ENCODE measurements at regions not wholly inside any gene's neighbourhood (a gene's known extent, or its start where the extent isn't known, plus 50 kb on each side); places are given as distances from the start of the nearest gene placed in this dataset.
"Not testable (repeated sequence)": the region's sequence is repeated elsewhere in the genome, so short reads cannot be mapped to it uniquely, and the experiment has no call there.

DNA sequence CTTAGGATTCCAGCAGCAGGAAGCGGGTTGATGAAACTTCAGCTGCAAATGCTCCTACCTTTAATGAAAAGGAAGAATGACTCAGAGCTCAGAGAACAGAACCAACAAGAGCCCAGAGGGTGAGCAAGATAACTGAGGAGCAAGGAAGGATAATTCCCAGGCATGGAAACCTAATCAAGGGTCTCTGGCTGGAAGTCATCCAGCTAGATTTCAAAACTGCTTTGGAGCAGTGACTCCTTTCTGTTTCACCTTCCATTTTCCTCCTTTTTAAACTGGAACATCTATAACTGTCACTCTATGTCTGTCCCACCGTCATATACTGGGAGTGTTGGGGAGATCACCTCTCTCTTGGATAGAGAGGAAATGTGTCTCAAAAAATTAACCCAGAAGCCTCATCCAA is 148.4 kb upstream of the RAB6C start:
- H3K27me3 ChIP-seq (ENCODE audit: low read length): no peaks in the 10 kb centered on the region
- H4K20me1 ChIP-seq (ENCODE audit: low read depth, low read length): no peaks in the 10 kb centered on the region
- no peaks in the 10 kb centered on the region for H3K36me3 ChIP-seq (ENCODE audit: low read length)
- no peaks in the 10 kb centered on the region for H3K79me2 ChIP-seq (ENCODE audit: insufficient read depth, low read length)
- TF ChIP-seq EZH2phosphoT487 (conservative IDR thresholded peaks at IDR 0.05; ENCODE audit: low read length): no peak
- TF ChIP-seq, protein P1, sequence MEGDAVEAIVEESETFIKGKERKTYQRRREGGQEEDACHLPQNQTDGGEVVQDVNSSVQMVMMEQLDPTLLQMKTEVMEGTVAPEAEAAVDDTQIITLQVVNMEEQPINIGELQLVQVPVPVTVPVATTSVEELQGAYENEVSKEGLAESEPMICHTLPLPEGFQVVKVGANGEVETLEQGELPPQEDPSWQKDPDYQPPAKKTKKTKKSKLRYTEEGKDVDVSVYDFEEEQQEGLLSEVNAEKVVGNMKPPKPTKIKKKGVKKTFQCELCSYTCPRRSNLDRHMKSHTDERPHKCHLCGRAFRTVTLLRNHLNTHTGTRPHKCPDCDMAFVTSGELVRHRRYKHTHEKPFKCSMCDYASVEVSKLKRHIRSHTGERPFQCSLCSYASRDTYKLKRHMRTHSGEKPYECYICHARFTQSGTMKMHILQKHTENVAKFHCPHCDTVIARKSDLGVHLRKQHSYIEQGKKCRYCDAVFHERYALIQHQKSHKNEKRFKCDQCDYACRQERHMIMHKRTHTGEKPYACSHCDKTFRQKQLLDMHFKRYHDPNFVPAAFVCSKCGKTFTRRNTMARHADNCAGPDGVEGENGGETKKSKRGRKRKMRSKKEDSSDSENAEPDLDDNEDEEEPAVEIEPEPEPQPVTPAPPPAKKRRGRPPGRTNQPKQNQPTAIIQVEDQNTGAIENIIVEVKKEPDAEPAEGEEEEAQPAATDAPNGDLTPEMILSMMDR (IDR thresholded peaks at IDR 0.05; ENCODE audit: insufficient read depth, low read length, poor library complexity, severe bottlenecking): no peak
- H3K9me3 ChIP-seq (ENCODE audit: insufficient read depth, low read length): no peaks in the 10 kb centered on the region
- no peak overlapping the region for H3K27ac ChIP-seq (ENCODE audit: low read depth, low read length)
- no peak overlapping the region for H3K4me2 ChIP-seq (ENCODE audit: low read depth, low read length, poor library complexity, severe bottlenecking)
- no peaks in the 10 kb centered on the region for H3K9me2 ChIP-seq (replicated peaks; ENCODE audit: insufficient read depth, low read length)
- no peaks in the 10 kb centered on the region for H3F3A ChIP-seq (ENCODE audit: insufficient read depth)
- no peak overlapping the region for H3K4me3 ChIP-seq (ENCODE audit: insufficient read depth, low read length, poor library complexity, severe bottlenecking)
- no peak overlapping the region for H2AFZ ChIP-seq (ENCODE audit: low read depth, low read length, severe bottlenecking)
- H3K9ac ChIP-seq (ENCODE audit: low read length): no peak overlapping the region

DNA sequence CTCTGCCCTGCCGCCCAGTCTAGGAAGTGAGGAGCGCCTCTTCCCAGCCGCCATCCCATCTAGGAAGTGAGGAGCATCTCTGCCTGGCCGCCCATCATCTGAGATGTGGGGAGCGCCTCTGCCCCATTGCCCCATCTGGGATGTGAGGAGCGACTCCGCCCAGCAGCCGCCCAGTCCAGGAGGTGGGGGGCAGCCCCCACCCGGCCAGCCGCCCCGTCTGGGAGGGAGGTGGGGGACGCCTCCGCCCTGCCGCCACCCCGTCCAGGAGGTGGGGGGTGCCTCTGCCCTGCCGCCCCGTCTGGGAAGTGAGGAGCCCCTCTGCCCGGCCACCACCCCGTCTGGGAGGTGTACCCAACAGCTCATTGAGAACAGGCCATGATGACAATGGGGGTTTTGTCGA is 146.0 kb upstream of the RAB6C start:
- H3K27ac ChIP-seq (ENCODE audit: low read depth, low read length); H3F3A ChIP-seq (ENCODE audit: insufficient read depth): not testable (repeated sequence)

DNA sequence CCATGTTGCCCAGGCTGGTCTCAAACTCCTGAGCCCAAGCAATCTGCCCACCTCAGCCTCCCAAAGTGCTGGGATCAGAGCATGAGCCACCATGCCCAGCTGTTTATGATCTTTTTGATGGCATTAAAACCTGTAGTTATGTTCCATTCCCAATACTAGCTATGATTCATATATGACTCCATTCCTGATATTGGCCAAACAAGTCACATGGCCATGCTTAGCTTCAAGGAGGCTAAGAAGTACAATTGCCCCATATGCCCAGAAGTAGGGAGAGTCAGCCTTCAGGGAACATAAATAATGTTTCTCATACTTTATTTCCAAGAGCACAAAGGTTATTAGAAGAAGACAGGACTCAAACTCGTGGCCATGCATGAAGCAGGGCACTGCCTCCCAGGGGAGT is 132.4 kb upstream of the RAB6C start:
- TF ChIP-seq EZH2phosphoT487 (conservative IDR thresholded peaks at IDR 0.05; ENCODE audit: low read length): no peak
- TF ChIP-seq, protein P1 (IDR thresholded peaks at IDR 0.05; ENCODE audit: insufficient read depth, low read length, poor library complexity, severe bottlenecking): no peak
- Histone ChIP-seq H3K4me2 (ENCODE audit: low read depth, low read length, poor library complexity, severe bottlenecking) (no peak overlapping the region), H3K9ac (ENCODE audit: low read length) (no peak overlapping the region), H3K27ac (ENCODE audit: low read depth, low read length) (no peak overlapping the region), H3K36me3 (ENCODE audit: low read length) (no peaks in the 10 kb centered on the region), H2AFZ (ENCODE audit: low read depth, low read length, severe bottlenecking) (no peak overlapping the region), H3K4me3 (ENCODE audit: insufficient read depth, low read length, poor library complexity, severe bottlenecking) (no peak overlapping the region), H3K27me3 (ENCODE audit: low read length) (no peaks in the 10 kb centered on the region), H3K9me2 (replicated peaks; ENCODE audit: insufficient read depth, low read length) (no peaks in the 10 kb centered on the region), H3K9me3 (ENCODE audit: insufficient read depth, low read length) (no peaks in the 10 kb centered on the region), H3F3A (ENCODE audit: insufficient read depth) (no peaks in the 10 kb centered on the region), H3K79me2 (ENCODE audit: insufficient read depth, low read length) (no peaks in the 10 kb centered on the region), H4K20me1 (ENCODE audit: low read depth, low read length) (no peaks in the 10 kb centered on the region)

More for the DNA sequence above, 146.0 kb upstream of the RAB6C start:
- H3K36me3 ChIP-seq (ENCODE audit: low read length); H4K20me1 ChIP-seq (ENCODE audit: low read depth, low read length); H3K9ac ChIP-seq (ENCODE audit: low read length); H3K79me2 ChIP-seq (ENCODE audit: insufficient read depth, low read length); H3K4me2 ChIP-seq (ENCODE audit: low read depth, low read length, poor library complexity, severe bottlenecking); H3K27me3 ChIP-seq (ENCODE audit: low read length); H2AFZ ChIP-seq (ENCODE audit: low read depth, low read length, severe bottlenecking); H3K9me2 ChIP-seq (replicated peaks; ENCODE audit: insufficient read depth, low read length); H3K9me3 ChIP-seq (ENCODE audit: insufficient read depth, low read length); H3K4me3 ChIP-seq (ENCODE audit: insufficient read depth, low read length, poor library complexity, severe bottlenecking): not testable (repeated sequence)

DNA sequence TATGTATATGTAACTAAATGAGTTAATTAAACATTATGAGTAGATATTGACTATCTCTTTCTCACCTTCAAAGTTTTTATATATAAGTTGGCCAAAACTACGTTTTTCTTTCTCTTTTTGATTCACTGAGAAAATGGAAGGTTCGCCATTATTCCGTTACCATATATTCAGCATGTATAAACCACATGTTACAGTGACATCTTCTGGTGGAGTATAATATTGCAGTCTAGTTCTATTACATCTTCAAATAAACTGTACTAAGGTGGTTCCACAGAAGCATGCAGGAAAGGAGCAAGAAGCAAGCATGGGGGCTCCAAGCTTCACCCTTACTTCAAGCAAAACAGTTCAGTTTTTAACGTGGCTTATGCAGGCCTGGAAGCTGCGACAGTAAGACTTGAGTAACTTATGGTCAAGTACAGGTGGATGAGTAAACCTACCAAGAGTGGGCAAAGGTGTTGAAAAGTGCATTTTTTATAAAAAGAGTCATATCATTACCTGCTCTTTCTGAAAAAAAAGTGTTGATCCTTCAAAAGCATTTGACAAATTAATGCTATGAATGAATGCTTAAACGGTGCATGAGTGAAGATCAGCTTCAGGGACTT is 129.8 kb upstream of the RAB6C start:
- Histone ChIP-seq H3K36me3 (ENCODE audit: low read length) (no peaks in the 10 kb centered on the region), H3F3A (ENCODE audit: insufficient read depth) (no peaks in the 10 kb centered on the region), H2AFZ (ENCODE audit: low read depth, low read length, severe bottlenecking) (no peak overlapping the region), H3K79me2 (ENCODE audit: insufficient read depth, low read length) (no peaks in the 10 kb centered on the region), H3K4me2 (ENCODE audit: low read depth, low read length, poor library complexity, severe bottlenecking) (no peak overlapping the region), H4K20me1 (ENCODE audit: low read depth, low read length) (no peaks in the 10 kb centered on the region), H3K9me2 (replicated peaks; ENCODE audit: insufficient read depth, low read length) (no peaks in the 10 kb centered on the region), H3K27me3 (ENCODE audit: low read length) (no peaks in the 10 kb centered on the region), H3K27ac (ENCODE audit: low read depth, low read length) (no peak overlapping the region), H3K9ac (ENCODE audit: low read length) (no peak overlapping the region), H3K9me3 (ENCODE audit: insufficient read depth, low read length) (no peaks in the 10 kb centered on the region), H3K4me3 (ENCODE audit: insufficient read depth, low read length, poor library complexity, severe bottlenecking) (no peak overlapping the region)
- TF ChIP-seq, protein P1 (IDR thresholded peaks at IDR 0.05; ENCODE audit: insufficient read depth, low read length, poor library complexity, severe bottlenecking): peak; percentile 71
- TF ChIP-seq EZH2phosphoT487 (conservative IDR thresholded peaks at IDR 0.05; ENCODE audit: low read length): no peak
